ENCODE measurements at regions not wholly inside any gene's neighbourhood (a gene's known extent, or its start where the extent isn't known, plus 50 kb on each side); places are given as distances from the start of the nearest gene placed in this dataset.
"Not testable (repeated sequence)": the region's sequence is repeated elsewhere in the genome, so short reads cannot be mapped to it uniquely, and the experiment has no call there.

GRCh38 chr1:149700677-149701567 lies 81.6 kb upstream of the FCGR1A start:
- TF ChIP-seq EZH2 (IDR thresholded peaks at IDR 0.05); FOXP2 (optimal IDR thresholded peaks at IDR 0.05; ENCODE audit: control extremely low read depth, extremely low read length, insufficient read depth): not testable (repeated sequence)
